HL-60 (cell line): ENCODE measurements at regions not wholly inside any gene's neighbourhood (a gene's known extent, or its start where the extent isn't known, plus 50 kb on each side); places are given as distances from the start of the nearest gene placed in this dataset.

Experiments used
- GABPA ChIP-seq: IDR thresholded peaks from 2 replicates; pipeline ENCODE4 v1.6.1; 2012; ENCODE audit warnings: low read depth
- POLR2AphosphoS5 ChIP-seq: IDR thresholded peaks from 2 replicates; pipeline ENCODE4 v1.6.1; 2012; ENCODE audit warnings: low read depth
- REST ChIP-seq: IDR thresholded peaks from 2 replicates; pipeline ENCODE4 v1.6.1; 2012; ENCODE audit warnings: low read depth; ENCODE audit not compliant: insufficient replicate concordance
- SPI1 ChIP-seq: IDR thresholded peaks from 2 replicates; pipeline ENCODE4 v1.6.1; 2012; ENCODE audit warnings: low read depth, mild to moderate bottlenecking, borderline replicate concordance
- TF ChIP-seq, protein P1 (sequence below): IDR thresholded peaks from one replicate; pipeline ENCODE4 v1.5.1; 2011; ENCODE audit warnings: low read length, control low read depth, inconsistent platforms; ENCODE audit not compliant: insufficient read depth

DNA sequence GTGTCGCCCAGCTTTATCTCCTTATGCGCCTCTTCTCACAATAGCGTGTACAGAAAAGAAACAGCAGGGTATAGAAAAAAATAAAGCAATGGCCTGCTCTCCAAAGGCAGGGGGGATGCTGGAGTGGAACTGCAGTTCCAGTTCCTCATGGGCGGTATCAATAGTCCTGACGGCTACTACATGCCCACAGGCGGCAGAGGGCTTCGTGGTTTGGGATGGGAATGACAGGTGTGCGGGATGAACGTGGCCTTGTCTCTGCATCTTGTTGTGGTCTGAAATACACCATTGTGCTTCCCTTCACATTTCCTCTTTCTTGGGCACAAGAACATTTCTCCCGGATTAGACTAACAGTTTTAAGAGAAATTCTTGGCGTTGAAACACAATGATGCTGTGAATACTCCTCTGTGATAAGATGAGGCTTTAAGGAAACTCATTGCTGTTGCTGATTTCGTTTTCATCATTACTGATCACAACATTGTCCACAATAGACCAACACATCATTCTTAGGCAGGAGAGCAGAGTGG is 124.1 kb upstream of the IGFBP7 start:
- TF ChIP-seq SPI1 (no peak), POLR2AphosphoS5 (no peak), REST (no peak), GABPA (no peak)
- TF ChIP-seq, protein P1, sequence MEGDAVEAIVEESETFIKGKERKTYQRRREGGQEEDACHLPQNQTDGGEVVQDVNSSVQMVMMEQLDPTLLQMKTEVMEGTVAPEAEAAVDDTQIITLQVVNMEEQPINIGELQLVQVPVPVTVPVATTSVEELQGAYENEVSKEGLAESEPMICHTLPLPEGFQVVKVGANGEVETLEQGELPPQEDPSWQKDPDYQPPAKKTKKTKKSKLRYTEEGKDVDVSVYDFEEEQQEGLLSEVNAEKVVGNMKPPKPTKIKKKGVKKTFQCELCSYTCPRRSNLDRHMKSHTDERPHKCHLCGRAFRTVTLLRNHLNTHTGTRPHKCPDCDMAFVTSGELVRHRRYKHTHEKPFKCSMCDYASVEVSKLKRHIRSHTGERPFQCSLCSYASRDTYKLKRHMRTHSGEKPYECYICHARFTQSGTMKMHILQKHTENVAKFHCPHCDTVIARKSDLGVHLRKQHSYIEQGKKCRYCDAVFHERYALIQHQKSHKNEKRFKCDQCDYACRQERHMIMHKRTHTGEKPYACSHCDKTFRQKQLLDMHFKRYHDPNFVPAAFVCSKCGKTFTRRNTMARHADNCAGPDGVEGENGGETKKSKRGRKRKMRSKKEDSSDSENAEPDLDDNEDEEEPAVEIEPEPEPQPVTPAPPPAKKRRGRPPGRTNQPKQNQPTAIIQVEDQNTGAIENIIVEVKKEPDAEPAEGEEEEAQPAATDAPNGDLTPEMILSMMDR: no peak
